HTERT RPE-1 (cell line): ENCODE measurements at regions not wholly inside any gene's neighbourhood (a gene's known extent, or its start where the extent isn't known, plus 50 kb on each side); places are given as distances from the start of the nearest gene placed in this dataset.

Source experiments
- in situ Hi-C: fragments of 300-500 bp; cut with MboI; formaldehyde crosslinking; loops from 4 replicates; pipeline ENCODE4 v1.14.3; 2020; ENCODE audit warnings: low sequenced_read_pairs

GRCh38 chr2:176597916-176598315 is 328.7 kb downstream of the MTX2 start:
- in situ Hi-C loops = no loop called here

- in situ Hi-C loops = no loop called here
Observed at GRCh38 chr2:176598351-176598750, 329.1 kb downstream of the MTX2 start.

GRCh38 chr2:176599796-176600485 is 330.7 kb downstream of the MTX2 start:
- in situ Hi-C loops = no loop called here

- in situ Hi-C loops = no loop called here
Observed at GRCh38 chr2:176601066-176601465, 331.8 kb downstream of the MTX2 start.

GRCh38 chr2:176612036-176612435 is 342.8 kb downstream of the MTX2 start:
- in situ Hi-C loops = no loop called here

GRCh38 chr2:176612736-176613135 is 343.5 kb downstream of the MTX2 start:
- in situ Hi-C loops = no loop called here

- in situ Hi-C loops = no loop called here
Observed at GRCh38 chr2:176613323-176613987, 344.2 kb downstream of the MTX2 start.

GRCh38 chr2:176614049-176614448 is 344.8 kb downstream of the MTX2 start:
- in situ Hi-C loops = no loop called here

- in situ Hi-C loops = no loop called here
Observed at GRCh38 chr2:176614930-176615329, 345.7 kb downstream of the MTX2 start.

GRCh38 chr2:176619504-176619903 is 350.3 kb downstream of the MTX2 start:
- in situ Hi-C loops = no loop called here

GRCh38 chr2:176621350-176621749 is 352.1 kb downstream of the MTX2 start:
- in situ Hi-C loops = no loop called here

- in situ Hi-C loops = no loop called here
Observed at GRCh38 chr2:176622792-176623191, 353.6 kb downstream of the MTX2 start.

GRCh38 chr2:176626796-176627195 is 357.6 kb downstream of the MTX2 start:
- in situ Hi-C loops = loop anchor here (25.0 kb wide), 1 partner anchor 489 kb away; the partner anchor contains the start of gene HOXD8

GRCh38 chr2:176628438-176628837 is 359.2 kb downstream of the MTX2 start:
- in situ Hi-C loops = loop anchor here (25.0 kb wide), 1 partner anchor 491 kb away; the partner anchor contains the start of gene HOXD8

- in situ Hi-C loops = loop anchor here (25.0 kb wide), 1 partner anchor 496 kb away; the partner anchor contains the start of gene HOXD8
Observed at GRCh38 chr2:176633754-176634153, 364.5 kb downstream of the MTX2 start.

- in situ Hi-C loops = loop anchor here (25.0 kb wide), 1 partner anchor 499 kb away; the partner anchor contains the start of gene HOXD8
Observed at GRCh38 chr2:176636401-176636800, 367.2 kb downstream of the MTX2 start.

GRCh38 chr2:176637142-176637485 is 367.9 kb downstream of the MTX2 start:
- in situ Hi-C loops = loop anchor here (25.0 kb wide), 1 partner anchor 500 kb away; the partner anchor contains the start of gene HOXD8

GRCh38 chr2:176637486-176638166 is 368.4 kb downstream of the MTX2 start:
- in situ Hi-C loops = loop anchor here (25.0 kb wide), 1 partner anchor 500 kb away; the partner anchor contains the start of gene HOXD8

GRCh38 chr2:176638167-176639015 is 369.1 kb downstream of the MTX2 start:
- in situ Hi-C loops = loop anchor here (25.0 kb wide), 1 partner anchor 501 kb away; the partner anchor contains the start of gene HOXD8

GRCh38 chr2:176639016-176639343 is 369.7 kb downstream of the MTX2 start:
- in situ Hi-C loops = loop anchor here (25.0 kb wide), 1 partner anchor 502 kb away; the partner anchor contains the start of gene HOXD8

GRCh38 chr2:176639671-176640070 is 370.4 kb downstream of the MTX2 start:
- in situ Hi-C loops = loop anchor here (25.0 kb wide), 1 partner anchor 502 kb away; the partner anchor contains the start of gene HOXD8
